Inflammatory macrophage treated with lipopolysaccharide for 1 hour (primary cell): ENCODE measurements at regions not wholly inside any gene's neighbourhood (a gene's known extent, or its start where the extent isn't known, plus 50 kb on each side); places are given as distances from the start of the nearest gene placed in this dataset.

Source experiments
- DNase-seq, 2 donors: peaks; one replicate each; pipeline ENCODE4 v3.0.0-alpha.2; 2020 to 2022

DNA sequence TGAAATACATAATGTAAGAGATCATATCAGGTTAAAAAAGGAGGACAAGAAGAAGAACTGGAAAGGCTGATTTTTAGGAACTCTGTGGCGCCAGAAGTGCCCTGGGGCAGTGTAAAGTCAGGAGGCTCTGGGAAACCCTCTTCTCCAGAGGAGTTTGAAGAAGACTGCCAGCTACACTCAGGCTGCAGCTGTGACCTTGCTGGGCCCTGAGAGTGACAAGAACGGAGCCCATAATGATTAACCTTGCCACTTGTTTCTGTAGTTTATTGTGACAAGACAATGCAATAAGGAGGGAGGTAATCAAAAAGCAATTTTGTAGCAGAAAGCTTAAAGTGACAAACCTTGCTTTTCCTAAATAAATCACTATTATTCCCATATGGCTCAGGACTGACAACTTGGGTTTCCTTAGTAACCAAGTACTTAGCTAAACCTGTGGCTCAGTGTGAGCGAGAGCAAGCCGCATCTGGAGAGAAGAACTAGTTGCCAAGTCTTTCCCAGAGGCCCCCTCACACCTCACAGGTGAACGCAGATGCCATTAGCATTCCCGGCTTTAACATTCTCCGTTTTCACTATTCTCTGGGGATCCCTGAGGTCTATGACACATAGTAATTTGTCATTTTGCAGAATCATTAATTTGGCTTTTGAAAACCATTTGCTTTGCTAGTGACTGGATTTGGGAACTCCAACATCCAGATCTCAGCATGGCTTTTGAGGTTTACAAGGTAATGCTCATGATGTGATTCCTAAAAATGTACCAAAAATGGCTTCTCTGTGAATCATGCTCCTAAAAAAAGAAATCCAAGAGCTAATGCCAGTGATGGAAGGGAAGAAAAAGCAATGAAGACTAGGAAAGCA, 115.9 kb downstream of the OMA1 start:
- DNase-seq = no peak

DNA sequence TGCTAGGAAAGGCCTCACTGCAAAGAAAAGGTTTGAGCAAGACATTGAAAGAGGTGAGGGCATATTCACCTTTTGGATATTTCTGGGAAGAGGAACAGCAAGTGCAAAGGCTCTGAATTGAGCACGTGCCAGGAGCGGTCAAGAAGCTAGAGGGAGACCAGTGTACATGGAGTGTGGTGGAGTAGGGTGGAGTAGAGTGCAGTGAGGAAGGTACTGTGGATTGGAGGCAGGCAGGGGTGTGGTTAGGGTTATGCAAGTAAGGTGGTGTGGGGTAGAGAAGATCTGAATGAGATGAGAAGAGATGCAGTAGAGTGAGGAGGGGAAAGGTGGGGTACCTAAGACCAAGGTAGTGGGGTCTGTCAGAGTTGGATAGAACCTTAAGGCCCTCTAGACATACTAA, 119.6 kb downstream of the OMA1 start:
- no peak for DNase-seq

DNA sequence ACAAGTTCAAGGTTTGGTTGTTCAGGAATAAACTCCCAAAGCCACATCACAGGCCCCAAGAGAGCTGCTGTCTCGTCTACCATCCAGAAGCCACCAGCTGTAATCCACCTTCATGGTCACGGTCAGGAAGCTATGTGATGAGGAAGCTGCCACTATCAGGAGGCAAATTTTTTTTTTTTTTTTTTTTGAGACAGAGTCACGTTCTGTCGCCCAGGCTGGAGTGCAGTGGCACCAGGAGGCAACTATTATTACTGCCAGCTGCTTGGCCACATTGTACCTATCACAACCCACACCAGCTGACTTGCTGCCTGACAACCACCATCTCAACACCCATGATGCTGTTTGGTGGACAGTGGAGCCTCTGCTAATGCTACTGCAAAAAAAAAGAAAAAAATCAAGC, 124.1 kb downstream of the OMA1 start:
- no peak for DNase-seq

DNA sequence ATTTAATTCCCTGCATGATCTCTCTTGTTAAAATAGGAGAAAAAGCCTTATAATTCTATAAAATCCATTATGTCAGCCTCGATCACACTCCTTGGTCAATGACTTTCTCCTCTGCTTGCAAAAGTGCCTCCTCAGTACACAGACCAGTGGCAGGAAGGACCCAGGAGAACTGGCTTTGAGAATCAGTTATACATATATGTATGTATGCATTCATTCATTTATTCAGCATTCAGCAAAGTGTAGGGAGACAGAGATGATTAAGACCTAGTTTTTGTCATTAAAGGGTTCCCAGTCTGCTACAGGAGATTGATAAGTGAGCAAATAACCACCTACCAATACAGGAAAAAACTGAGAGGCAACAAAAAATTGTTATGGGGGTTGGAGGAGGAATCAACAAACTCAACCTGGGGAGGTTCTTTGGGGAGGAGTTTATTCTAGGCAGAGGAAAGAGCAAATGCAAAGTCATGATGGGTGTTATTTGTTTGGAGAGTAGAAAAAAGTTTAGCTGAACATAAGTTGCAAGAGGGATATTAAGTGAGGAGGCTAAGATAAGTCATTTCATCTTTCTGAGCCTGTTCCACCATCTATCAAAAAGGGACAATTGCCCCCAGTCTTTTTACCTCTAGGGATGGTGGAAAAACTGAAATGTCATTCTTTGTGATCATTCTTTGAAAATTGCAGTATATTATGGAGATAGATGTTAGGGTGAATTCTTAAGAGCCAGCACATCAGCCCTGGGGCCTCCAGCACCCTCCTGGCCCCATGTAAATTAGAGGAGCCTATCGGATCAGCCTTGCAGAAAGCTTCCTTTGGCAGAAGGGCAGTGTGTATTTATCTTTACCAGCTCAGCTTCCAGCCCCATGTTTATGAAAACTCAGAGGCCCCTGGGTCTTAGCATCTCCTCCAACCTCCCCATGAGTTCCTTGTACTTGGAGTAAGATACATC, 128.0 kb downstream of the OMA1 start:
- DNase-seq = no peak

DNA sequence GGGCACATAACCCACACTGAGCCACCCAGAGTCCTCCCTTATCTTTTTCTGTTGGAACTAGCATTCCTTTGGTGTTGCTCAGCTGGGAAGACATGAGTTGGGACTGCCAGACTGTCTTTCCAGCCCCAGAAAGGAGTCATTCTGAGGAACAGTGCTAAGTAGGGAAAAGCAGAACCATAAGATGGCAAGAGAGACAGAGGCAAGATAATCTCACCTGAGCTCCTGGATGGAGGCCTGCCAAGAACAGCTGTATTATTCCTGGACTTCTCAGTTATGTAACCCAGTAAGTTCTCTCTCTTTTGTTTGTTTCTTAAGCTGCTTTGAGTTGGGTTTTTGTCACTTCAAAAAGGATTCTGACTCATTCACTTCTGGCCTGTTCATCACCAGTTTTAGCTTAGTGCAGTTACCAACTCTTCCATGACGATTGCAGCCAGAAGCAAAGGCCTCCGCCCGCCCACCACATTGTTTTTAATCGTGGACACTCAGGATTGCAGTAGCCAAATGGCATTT, 134.4 kb downstream of the OMA1 start:
- DNase-seq = no peak

DNA sequence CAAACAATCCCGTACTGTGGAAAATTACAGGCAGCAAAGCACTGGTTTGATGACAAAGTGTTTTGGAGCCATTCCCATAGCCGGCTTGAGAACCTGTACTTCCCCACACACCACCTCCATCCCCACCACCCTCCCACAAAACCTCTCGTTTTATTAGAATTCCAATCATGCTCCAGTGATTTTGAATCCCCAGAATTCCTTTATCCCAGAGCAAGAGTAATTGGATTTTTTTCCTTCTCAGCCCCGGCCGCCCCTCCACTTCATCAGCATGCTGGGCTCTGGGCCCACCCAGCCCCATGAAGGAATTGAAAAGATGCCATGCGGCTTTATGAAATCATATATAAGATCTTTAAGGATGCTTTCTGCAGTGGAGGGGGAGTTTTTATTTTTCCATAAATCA, 136.6 kb downstream of the OMA1 start:
- no peak for DNase-seq

DNA sequence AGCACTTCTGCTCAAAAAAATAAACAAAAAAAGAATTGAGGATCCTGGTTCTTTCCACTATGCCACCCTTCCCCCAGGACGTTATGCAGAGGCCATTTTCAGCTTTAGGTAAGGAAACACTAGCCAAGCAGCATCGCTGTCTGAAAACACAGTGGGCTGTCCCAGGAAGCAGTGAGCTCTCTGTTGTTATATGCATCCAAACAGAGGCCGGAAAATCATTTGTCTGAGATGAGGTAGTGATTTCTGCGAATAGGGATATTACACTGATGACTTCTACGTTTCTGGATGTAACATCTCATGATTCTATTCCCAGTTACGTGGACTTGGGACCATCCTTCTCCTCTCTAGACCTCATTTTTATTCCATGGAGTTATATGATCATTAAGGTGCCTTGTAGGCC, 137.2 kb downstream of the OMA1 start:
- no peak for DNase-seq

DNA sequence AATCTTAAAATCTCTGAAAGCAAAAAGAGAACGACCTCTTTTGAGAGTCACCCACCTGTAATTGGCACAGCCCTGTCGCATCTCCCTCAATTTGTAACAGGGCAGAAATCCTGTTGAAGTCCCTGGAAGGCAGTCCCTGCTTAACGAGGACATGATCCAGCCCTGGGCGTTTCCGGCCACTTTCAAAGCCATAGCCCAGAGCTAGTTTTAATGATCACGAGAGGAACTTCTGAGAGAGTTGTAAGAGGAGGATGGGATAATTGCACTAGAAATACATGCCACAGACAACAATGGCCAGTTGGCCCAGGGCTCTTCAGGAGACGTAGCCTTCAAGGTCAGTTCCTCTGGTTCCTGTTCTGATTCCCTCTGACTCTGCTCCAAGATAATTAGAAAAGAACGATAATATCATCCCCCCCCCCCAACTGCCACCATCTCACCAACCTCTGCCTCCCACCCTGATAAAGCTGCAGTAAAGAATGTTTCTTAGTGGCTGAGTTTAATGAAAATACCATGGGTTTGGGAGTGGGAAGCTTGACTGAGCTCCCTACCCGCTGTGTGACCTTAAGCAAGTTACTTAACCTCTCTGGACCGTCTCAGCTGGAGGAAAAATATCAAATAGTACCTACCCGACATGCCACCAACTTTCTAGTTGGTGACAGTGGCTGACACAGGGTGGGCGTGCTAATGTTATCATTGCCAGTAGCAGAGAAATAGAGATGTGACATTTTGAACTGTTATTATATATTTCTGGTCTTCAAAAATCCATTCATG, 140.0 kb downstream of the OMA1 start:
- no peak for DNase-seq

DNA sequence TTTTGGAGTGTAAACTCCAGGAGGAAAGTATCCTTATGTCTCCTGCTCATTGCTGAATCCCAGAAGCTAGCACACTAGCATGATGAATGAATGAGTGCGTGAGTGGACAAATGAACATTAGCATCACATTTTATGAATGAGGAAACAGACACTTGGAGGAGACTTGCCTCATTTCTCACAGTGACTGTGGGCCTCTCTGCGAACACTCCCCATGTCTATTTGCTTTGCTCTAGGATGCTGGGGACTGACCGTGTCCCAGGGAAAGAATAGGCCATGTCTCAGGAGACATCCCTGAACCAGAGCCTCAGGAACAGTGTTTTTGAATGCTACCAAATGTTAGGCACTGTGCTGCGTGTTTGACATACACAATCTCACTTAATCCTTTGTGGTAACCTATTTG, 140.9 kb downstream of the OMA1 start:
- no peak for DNase-seq

DNA sequence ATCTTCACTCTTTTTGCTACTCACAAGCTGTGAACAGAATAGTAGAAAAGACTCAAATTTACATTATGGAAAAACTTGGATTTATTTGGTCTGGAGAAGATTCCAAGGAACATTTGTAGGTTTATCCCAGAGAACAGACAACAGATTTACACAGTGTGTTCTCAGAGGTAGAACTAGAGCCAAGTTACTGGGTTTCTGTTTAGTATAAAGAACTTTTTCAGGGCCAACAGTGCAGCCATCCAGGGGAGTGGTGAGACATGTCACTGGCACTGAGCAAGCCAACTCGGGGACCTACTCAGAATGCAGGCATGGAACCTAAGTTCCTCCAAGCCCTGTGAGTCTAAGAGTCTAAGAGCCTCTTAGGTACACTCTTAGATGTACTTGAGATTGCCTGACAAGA, 142.6 kb downstream of the OMA1 start:
- no peak for DNase-seq

DNA sequence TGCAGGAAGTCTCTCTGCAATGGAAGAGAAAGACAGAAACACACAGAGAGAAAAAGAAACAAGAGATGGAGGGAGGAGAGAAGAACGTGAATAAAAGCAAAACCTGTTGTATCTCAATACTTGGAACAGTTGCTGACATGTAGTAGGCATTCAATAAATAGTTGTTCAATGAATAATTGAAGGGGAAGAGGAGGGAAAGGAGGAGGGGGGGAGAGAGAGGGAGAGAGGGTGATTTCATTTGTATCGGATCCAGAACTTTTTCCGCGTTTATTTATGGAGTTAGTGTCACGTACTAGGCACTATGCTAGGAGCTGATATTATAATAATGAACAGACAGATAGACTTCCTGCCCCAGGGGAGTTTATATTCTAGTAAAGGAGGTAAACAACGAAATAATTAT, 144.1 kb downstream of the OMA1 start:
- no peak for DNase-seq

DNA sequence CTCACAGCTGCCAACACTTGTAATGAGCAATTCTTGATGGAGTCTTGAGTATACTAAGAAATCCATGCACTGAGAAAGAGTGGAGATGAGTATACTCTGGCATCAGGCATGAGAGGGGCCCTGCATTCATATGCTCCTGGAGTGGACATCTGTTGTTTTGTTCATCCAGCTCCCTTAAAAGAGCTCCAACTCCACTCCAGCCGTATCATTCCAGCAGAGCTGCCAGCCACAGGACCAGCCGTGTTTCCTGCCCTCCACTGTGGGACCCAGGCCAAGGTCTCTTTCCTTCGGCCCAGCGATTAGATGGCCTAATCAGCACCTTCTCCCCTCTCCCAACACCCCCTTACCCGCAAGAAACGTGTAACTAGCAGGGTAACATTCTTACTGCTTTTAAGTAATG, 144.5 kb downstream of the OMA1 start:
- DNase-seq = no peak

DNA sequence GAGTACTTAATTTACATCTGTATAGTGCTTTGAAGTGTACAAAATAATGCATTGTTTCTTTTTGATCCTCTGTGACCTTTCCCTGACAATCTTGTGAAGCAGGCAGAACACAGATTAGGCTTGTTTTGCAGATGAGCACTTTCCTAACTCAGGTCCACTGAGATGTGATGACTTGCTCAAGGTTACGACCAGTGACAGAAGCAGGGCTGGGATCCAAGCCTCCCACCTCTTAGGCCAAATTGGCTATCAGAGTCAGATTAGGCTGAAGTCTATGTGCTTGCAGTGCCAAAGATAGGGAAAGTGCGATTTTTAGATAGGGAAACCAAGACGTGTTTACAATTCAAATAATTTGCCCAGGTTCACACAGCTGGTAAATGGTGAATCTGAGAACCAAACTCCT, 147.3 kb downstream of the OMA1 start:
- no peak for DNase-seq

DNA sequence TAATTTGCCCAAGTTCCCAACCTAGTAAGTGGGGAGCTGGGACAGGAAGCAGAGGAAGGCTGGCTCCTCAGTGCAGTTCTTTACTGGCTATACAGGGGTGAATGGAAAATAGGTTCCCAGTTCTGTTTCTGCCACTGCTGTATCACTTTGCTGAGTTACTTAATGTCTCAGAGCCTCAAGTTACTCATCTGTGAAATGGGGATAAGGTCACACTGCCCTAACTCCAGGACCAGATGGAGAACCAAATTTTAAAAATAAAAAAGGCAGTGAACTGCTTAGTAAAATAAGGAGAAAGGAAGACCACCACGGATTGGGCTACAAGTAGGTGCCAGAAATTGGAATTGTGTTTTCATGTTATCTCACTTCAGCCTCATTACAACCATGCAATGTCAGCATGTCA, 147.8 kb downstream of the OMA1 start:
- no peak for DNase-seq

DNA sequence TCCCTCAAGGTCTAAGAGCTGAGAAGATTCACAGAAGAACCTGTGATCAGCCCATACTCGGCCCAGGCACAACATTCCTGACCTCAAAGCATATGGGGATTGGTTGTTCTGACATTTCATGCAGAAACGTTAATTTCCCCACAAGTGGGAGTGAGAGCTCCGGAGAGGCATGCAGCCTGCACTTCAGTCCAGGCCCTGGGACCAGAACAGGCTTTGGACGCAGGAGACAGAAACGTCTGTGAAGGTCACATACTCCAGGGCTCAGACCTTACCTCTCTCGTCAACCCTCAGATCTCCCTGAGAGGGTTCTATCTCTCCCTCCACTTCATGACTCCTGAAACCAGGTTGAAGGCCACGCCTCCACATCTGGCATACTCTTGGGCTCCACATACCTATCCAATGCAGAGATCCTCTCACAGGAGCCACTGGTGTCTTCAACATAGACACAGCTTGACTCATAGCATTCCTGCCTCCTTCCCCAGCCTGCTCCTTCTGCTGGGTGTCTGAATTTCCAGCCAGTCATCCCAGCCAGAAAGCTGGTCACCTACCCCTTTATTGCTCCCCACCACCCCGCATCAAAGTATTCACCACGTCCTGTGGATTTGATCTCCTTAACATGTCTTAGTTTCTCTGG, 149.2 kb downstream of the OMA1 start:
- no peak for DNase-seq

DNA sequence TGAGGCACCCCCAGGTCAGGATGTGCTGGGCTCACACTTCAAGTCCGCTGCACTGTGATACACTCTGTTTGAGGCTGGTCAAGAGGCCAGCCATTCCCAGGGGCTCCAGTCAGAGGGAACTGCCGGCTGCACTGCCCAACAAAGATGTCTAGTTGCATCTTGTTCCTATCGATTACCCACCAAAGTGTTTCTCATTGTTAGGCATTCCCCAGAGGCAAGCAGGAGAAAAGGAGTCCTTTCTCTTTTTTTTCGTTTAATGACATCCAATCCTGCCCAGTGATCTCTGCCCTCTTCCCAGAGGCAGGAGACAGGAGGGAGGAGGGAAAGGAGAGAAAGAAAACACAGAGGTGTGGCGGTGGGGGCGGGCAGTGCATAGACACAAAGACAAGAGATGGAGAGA, 150.4 kb downstream of the OMA1 start:
- no peak for DNase-seq

DNA sequence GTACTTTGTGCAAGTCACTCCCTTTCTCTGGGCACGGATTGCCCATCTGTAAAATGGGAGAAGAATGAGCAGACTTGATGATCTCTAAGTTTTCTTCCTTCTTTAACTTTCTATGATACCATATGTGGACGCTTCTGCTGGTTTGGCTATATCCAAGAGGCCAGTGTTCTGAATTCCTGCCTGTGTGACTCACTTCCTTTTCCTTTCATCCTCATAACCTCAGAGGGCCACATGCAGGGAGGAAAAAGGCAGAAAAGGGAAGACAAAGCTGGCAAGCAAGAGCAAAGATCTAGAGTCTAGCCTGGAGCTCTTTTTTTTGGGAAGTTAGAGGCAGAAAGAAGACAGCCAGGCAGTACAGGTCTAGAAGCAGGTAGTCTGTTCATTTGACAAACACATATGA, 151.2 kb downstream of the OMA1 start:
- peak; percentile 7 to 24 for DNase-seq

DNA sequence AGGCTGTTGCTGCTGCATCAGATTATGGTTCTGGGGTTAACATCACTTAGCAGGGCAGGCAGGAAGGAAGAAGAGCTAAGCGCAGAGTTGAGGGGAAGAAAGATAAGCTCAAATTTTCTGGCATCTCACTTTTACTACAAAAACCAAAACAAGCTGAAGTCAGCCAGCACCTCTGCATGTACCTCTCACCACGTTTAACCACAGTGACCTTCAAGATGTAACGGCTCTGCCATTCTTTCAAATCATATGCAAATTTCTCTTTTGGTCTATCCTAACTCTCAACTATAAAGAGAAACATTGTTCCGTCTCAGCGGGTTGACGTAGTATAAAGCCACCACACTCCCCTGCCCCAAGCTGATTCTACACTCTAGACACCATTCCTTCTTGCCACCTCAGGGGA, 154.4 kb downstream of the OMA1 start:
- DNase-seq = no peak

DNA sequence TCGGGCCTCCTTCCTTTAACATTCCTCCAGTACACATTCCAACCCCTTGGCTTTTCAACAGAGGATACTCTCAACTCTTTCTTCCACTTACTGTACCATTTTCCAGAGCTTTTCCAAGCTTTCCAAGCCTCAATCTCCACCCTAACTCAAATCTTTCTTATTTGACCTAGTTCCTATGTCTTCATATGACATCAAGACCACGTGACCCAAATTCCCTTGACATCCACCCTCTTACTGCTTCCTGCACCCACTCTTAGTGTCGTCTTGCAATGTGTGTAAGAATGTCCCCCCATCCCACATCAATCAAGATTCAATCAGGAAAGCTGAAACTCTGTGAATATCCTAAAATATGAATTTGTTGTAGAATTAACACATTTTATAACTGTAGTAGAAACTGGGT, 155.0 kb downstream of the OMA1 start:
- DNase-seq = no peak

DNA sequence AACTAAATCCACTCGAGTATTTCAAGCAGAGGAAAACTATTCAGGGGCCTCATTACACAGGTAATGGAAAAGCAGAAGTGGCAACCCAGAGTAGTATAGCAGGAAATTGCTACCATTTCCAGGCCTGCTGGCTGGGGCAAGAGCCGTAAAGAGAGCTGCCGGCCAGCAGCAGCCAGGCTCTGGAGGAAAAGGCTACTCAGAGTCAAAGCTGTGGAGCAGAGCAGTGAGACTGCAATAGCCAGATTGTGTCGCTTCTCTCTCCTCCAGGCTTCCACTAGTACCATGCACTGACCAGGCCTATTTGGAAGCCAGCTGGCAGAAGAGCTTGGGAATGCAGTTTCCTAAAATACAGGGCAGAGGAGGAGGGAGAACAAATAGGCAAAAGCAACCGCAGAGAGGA, 155.5 kb downstream of the OMA1 start:
- no peak for DNase-seq

DNA sequence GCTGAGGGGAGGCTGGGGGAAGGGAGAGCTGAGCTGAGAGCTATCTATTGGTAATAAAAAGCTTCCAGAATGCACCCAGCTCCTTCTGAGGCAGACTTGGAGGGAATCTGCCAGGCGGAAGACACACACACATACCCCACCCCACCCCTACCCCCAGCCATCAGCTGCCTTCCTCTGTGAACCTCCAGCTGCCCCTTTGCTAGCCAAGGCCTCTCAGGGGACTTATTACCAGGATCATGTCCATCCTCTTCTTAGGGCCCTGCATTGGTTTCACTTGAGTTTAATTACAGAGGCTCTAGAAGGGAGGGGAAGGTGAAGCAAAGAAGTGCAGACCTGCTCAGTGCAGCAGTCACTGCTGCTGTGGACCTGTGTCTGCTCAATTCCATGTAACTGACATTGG, 156.4 kb downstream of the OMA1 start:
- DNase-seq = no peak

DNA sequence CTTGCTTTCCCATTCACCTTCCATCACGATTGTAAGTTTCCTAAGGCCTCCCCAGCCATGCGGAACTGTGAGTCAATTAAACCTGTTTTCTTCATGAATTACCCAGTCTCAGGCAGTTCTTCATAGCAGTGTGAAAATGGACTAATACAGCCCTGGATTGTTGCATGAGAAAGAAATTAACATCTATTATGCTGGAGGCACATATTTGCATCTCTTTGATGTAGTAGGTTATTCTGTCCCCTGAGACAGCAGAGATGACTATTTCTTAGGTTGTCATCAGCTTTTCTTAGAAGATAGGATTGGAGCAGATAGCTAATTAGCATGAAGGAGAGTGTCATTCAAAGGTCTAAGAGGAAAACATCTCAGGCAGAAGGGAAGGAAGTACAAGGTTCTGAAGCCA, 166.2 kb downstream of the OMA1 start:
- DNase-seq = no peak

DNA sequence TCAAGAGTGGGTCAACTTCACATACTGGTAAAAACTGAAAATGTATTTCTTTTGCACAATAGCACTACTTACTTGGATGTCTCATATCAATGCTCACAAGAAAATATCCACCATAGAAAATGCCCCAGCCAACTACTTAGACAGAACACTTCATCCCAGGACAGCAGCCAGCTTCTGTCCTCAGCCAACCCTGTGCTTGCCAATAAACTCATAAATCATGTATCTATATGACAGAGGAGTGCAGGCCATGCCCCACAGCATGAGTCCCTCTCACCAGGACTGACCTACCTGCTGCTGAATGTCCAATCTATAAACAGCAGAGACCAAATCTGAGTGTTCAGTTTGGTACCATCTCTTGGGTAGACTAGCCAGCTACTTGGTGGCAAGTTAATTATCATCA, 179.3 kb downstream of the OMA1 start:
- DNase-seq = no peak
